Astrocyte of the hippocampus (primary cell): ENCODE measurements at regions not wholly inside any gene's neighbourhood (a gene's known extent, or its start where the extent isn't known, plus 50 kb on each side); places are given as distances from the start of the nearest gene placed in this dataset.
A peak's percentile ranks its signal among the peaks of the same experiment; 100 is the strongest.

Experiments used
- DNase-seq: peaks from one replicate; pipeline ENCODE4 v3.0.0; 2011; ENCODE audit warnings: low read depth, low spot score

DNA sequence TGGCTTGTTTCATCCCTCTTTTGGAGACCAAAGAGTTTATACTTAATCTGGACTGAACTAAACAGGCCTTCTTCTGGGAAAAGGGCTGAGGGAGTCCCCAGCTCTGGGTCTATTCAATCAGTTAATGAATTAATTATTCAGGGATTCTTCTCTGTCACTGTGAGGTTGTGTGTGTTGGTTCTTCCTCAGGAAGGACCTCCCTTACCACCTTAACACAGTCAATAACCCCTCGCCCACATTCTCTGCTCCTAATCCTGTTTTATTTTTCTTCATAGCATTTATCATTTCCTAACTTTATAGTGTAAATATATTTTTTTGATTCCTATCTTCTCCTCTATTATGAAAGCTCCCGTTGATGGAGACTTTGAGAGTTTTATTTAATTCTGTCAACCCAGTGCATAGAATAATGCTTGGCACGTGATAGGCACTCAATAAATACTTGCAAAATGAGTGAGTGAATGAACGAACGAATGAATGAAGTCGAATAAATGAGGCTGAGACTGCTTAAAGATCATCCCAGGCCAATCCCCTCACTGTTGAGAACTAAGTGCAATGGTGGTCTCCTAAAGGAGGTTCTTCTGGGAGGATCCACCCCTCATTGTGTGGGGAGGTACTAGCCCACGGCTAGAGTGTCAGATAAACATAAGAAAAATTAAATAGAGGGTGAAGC lies 179.6 kb upstream of the JARID2 start:
- no peak for DNase-seq

DNA sequence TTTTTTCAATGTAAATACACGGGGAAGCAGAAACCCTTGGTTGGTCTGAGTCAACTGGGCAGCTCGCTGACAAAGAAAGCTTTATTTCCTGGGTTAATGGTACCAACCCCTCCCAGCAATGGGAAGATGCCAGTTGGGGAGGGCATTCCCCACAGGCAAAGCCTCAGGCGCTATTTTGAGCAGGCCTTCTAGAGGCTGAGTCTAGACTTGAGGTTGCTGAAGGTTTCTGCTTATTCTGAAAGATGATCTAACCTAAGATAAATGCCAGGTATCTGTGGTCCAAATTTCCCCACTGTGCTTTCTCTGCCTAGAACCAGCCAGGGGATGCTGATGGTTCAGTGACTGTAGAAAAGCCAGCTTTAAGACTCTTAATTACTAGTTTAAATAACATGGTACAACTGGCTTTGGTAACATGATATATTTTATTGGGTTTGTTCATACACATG lies 172.5 kb upstream of the JARID2 start:
- DNase-seq = peak; percentile 64

DNA sequence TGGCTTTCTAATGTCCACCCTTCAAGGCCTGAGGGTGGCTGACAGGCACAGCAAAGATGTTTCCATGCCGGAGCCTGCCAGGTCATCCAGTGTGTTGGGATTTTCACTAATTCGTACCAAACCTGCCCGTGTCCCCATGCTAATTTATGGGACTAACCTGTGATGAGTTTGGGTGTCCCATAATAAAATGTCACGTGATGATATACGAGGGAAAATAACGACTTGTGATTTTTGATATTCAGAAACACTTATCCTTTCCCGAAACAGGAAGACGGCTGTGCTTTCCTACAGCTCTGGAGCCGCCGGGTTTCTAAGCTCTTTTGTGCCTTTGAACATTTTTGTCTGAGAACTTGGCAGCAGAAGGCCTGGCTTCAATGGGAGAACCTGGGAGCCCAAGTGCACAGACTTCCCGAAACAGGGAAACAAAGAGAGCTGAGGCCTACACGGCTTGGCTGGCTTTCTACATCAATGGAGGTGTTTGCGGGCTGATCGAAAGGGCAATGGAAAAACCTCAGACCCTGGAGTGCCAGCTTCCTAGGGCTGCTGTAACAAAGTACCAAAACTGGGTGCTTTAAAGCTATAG lies 171.9 kb upstream of the JARID2 start:
- DNase-seq = peak; percentile 66

DNA sequence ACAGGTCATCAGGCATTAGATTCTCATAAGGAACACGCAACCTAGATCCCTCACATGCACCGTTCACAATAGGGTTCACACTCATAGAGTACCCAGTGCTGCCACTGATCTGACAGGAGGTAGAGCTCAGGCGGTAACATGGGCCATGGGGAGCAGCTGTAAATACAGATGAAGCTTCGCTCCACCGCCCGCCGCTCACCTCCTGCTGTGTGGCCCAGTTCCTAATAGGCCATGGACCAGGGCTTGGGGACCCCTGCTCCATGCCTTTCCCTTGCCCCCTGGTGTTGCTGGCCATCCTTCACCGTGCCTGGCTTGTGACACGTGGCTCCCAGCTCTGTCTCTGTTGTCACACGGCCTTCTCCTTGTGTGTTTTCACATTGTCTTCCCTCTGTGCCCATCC lies 171.1 kb upstream of the JARID2 start:
- no peak for DNase-seq

DNA sequence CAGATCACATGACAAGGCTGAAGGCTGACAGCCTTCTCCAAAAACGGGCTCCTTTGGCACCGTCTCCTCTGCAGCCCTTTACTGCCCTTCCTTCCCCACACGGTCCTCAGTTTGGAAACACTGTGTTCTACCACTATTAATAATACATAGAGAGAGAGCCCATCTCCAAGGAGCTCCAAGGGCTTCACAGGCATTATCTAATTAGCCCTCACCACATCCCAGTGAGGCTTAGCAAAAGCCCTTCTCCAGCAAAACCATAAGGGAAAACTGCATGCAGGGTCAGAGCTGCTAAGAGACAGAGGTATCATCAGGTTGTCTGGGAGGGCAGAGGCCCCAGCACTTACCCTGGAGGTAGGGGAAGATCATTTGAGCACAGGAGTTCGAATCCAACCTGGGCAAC lies 169.3 kb upstream of the JARID2 start:
- DNase-seq = no peak

DNA sequence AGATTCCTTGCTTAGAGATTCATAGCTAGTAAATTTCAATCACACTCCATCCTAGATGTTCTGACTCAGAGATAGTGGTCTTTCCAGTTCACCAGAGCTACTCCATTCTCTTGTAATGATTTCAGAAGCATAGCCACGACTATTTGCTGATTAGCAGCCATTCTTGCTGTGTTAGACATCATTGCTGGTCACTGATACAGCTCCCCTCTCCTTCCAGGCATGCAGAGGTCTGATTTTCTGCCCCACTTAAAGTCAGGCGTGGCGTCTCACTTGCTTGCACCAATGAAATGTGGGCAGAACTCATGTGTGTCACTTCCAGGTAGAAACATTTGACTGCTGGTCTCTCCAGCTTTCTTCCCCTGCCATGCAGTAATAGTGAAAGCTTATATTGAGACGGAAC lies 168.9 kb upstream of the JARID2 start:
- peak; percentile 22 for DNase-seq

DNA sequence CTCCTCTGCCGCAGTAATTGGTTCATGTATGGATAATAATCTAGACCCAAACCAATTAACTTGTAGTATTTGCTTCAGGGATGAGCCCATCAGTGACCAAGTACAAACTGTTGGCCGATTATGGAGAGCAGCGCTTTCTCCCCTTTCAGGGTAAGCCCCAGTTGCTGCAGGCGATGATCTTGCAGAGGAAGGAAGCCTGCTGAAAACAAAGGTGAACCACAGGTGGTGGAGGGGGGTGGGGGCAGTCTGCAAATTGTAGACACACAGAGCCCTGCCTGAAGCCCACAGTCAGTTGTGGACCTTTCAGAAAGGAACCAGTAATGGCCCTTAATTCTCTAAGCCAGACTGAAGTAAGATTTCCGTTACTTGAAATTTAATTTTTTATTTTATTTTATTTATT lies 167.9 kb upstream of the JARID2 start:
- no peak for DNase-seq

DNA sequence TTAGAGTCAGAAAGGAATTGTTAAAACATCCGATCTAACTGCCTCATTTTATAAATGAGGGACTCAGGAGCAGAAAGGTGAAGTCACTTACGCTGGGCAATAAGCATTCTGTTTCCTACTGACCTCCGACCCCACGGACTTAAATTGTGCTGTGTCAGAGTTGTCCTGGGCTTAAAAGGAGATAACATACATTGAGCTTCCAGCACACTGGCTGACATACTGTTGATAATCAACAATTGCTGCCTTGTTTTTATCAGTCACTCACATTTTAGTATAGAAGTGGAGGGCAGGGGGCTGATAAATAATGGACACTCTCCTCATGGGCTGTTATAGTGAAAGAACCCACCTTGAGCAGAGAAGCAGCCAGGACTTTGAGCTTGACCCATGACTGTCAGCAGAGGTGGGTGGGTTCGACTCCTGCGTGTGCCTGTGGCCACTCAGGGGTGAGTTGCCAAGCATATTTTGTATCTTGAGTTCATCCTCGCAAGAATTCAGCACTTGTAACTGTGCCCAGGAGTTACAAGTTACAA lies 166.5 kb upstream of the JARID2 start:
- DNase-seq = no peak

DNA sequence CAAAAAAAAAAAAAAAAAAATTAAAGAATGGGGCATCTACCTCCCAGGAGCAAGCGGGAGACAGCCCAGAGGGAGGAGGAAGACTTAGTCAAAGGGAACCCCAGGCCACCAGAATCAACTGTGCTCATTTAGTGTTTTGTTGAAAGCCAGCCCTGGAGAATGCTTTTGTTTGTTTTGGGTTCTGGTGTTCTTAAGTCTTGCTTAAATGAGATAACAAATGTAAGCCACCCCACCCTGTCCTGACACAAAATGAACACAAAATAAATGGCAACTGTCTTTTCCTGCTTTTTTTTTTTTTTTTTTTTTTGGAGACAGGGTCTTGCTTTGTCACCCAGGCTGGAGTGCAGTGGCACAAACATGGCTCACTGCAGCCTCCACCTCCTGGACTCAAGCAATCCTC lies 165.0 kb upstream of the JARID2 start:
- no peak for DNase-seq

DNA sequence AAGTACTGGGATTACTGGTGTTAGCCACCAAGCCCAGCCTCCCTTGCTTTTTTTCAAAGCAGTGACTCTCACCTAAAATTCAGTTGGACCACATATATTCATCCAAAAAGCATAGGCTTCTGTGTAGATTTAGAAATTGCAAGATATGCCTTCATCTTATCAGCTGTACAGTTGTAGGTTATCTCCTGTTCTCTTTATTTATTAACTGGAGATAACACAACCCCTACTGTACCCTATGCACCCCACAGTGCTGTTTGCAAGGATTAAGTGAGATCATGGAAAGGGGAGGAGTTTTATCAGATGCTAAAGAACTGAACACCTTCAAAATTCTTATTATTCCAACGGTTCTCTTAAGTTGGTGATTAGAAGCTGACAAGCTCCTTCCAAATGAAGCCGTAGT lies 164.4 kb upstream of the JARID2 start:
- DNase-seq = no peak

DNA sequence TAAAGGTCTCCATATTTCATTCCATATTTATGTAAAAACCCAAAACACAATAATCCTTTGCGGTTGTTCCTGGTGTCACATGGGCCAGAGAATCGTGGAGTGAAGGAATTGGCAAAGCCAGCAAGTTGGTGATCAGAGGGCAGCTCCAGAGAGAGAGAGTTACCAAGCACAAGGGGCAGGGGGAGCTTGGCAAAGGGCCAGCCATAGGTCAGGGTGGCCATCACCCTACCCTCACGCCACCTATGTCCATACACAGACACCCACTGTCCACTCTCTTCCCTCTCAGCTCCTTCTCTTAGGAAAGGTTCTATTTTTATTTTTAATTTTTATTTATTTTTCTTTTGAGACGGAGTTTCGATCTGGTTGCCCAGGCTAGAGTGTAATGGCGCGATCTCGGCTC lies 163.2 kb upstream of the JARID2 start:
- DNase-seq = no peak

DNA sequence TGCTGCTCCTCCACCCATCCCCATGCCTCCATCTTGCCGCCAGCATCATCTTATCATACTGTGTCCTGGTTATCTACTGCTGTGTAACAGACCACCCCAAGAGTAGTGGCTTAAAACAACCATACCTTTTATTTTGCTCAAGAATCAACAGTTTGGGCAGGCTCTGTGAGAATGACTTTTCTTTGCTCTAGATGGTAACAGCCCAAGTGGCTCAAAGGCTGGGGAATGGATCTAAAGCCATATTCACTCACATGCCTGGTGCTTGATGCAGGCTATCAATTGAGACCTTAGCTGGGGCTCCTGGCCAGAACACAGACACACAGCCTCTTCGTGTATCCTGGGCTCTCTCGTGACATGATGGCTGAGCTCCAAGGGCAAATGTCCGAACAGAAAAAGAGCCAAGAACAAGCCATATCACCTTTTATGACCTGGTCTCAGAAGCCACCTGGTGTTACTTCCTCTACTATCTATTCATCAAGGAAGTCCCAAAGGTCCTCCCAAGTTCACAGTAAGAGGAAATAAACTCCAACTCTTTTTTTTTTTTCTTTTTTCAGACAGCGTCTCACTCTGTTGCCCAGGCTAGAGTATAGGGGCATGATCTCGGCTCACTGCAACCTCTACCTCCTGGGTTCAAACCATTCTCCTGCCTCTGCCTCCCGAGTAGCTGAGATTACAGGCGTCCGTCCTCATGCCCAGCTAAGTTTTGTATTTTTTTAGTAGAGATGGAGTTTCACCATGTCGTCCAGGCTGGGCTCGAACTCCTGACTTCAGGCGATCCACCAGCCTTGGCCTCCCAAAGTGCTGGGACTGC lies 159.3 kb upstream of the JARID2 start:
- no peak for DNase-seq

DNA sequence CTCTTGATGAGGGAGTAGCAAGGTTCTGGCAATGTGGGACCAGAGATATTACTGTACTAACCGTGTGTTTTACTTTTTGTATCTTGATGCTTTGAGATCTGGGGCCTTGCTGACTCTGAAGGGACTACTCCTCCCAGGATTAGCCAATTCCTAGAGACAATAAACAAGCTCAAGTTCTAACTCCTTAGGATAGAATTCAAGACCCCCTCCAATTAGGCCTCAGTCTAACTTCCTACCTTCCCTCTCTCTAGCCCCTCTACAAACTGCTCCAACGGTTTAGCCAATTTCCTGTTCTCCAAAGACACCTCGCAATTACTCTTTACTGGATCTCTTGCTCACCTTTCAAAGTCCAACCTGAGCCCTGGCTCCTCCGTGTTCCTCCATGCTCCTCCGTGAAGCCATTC lies 158.7 kb upstream of the JARID2 start:
- DNase-seq = no peak

DNA sequence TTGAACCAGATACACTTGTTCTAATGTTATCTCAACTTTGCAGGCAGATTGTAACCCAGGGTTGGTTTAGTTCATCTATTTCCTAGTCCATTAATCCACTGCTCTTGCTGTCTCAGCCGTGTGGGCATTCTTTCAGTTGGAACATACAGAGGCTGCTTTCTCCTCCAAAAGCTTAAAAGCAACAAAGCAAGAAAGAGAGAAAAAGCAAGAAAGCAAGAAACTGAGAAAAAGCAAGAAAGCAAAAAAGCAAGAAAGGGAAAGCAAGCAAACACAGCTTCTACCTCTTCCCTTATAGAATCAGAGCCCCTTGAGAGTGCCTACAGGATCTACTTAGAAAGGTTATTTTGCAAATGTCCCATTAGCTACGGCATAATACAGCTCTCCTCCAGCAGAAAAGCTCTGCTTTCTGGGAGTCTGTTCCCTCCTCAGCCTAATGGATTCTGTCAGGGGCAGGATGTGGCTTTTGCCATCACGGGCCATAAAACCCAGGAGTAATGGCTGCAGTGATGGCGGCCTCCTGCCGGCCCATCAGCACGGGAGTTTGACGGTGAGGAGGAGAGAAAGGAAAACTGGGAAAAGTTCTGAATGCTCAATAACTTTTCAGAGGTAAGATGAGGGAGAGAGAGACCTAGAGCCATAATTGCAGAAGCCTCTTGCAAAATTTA lies 156.8 kb upstream of the JARID2 start:
- no peak for DNase-seq

DNA sequence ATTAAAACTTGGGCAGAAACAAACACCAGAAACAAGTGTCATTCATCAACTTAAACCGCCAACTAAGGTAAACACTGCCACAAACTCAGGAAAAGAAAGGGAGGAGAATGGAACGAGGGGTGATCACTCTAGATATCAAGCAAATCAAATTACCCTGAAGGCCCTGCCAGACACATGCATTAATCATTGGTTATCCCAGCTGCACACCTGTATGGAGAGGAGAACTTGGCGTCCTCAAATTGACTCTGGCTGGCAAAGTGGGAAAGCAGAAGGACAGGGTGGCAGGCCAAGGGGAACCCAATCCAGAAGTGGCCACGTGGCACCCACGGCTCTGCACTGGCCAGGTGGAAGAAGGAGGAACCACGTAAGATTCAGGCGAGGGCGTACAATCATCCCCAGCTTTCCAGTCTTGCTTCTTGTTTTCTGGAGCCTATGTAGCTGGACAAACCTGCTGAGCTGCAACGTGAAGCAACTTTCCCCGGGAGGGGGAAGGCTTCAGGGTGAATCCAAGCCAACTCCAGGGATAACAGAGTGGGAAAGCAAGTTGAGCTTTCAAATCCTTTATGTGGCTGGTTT lies 156.2 kb upstream of the JARID2 start:
- no peak for DNase-seq

DNA sequence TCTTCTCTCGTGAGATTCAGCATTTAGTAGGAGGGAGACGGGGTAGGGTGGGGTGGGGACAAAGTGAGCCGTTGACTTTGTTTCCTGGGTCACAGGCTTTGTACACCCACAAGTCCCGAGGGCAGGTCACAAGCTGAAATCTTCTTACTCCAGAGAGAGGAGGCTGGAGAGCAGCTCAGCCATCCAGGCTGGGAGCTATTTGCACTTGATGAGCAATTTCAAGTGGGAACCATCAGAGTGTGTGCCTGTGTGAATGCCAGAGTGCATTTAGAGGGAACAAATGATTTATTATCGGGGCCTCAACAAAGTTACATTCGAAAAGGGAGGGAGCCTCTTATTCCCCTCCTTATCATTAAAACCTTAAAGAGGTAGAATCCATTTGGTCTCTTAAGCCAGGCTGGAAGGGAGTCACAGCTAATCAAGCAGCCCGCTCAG lies 155.7 kb upstream of the JARID2 start:
- peak; percentile 20 for DNase-seq

DNA sequence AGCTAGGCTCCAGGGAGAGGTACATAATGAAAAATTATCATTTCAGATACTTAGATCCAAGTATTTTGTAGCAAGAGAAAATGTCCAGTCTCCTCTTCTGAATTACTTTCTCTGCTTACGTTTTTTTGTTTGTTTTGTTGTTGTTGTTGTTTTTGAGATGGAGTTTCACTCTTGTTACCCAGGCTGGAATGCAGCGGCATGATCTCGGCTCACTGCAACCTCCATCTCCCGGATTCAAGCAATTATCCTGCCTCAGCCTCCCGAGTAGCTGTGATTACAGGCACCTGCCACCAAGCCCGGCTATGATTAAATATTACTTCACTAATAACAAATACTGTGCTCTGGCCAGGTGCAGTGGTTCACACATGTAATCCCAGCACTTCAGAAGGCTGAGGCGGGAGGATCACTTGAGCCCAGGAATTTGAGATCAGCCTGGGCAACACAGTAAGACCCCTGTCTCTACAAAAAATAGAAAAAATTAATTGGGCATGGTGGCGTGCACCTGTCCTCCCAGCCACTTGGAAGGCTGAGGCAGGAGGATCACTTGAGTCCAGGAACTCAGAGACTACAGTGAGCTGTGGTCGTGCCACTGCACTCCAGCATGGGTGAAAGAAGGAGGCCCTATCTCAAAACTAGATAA lies 155.0 kb upstream of the JARID2 start:
- DNase-seq = no peak

DNA sequence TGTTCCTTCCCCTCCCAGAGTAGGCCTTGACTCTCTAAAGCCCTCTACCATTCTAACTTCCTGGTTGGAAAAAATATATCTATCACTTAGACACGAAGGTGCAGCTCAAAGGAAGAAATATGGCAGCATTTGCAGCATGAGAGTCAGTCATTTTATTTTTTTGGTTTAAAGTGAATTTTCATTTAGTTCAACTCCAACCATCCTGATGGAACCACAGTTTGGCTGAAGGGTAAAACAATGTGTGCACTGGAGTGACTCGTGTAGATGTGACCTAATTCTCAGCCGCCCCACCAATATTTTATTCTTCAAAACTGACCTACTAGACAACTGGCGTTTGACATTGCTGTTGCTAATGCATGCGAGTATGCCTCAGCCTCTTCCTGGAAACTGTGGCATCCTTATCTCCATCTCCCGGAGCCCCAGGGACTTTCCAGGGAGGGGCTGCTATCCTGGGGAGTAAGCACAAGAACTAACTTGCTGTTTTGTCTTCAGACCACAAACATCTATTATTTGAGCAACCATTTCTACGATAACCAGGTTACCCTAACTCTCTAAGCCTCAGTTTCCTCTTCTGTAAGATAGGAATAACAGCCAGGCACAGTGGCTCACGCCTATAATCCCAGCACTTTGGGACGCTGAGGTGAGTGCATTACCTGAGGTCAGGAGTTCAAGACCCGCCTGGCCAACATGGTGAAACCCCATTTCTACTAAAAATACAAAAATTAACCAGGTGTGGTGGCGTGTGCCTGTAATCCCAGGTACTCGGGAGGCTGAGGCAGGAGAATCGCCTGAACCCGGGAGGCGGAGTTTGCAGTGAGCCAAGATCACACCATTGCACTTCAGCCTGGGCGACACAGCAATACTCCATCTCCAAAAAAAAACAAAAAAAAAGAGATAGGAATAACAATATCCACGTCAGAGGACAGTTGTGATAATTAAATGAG lies 148.7 kb upstream of the JARID2 start:
- DNase-seq = peak; percentile 9

DNA sequence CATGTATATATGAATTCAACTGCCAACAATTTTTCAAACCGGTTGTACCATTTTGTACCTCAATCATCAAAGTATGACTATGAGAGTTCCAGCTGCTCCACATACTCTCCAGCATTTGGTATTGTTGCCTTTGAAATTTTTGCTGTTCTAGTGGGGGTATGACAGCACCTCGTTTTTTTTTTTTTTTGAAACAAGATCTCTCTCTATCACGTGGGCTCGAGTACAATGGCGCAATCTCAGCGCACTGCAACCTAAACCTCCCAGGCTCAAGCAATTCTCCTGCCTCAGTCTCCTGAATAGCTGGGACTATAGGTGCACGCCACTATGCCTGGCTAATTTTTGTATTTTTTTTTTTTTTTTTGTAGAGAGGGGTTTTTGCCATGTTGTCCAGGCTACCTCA lies 144.7 kb upstream of the JARID2 start:
- no peak for DNase-seq

DNA sequence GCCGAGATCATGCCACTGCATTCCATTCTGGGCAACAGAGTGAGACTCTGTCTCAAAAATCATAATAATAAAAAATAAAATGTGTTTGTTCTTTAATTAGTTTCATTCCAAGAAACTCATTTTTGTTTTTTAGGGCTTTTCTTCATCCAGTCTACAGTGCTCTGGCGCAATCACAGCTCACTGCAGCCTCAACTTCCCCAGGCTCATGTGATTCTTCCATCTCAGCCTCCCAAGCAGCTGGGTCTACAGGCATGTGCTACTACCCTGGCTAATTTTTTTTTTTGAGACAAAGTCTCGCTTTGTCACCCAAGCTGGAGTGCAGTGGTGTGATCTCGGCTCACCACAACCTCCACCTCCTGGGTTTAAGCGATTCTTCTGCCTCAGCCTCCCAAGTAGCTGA lies 143.6 kb upstream of the JARID2 start:
- DNase-seq = no peak
